H4 (cell line): ENCODE measurements at regions not wholly inside any gene's neighbourhood (a gene's known extent, or its start where the extent isn't known, plus 50 kb on each side); places are given as distances from the start of the nearest gene placed in this dataset.

Experiments
- DNase-seq: peaks from one replicate; pipeline ENCODE4 v3.0.0-alpha.2; 2015; ENCODE audit warnings: low spot score

- no peak for DNase-seq
These were observed 347.3 kb upstream of the CDH6 start for GRCh38 chr5:30846171-30846570.

DNA sequence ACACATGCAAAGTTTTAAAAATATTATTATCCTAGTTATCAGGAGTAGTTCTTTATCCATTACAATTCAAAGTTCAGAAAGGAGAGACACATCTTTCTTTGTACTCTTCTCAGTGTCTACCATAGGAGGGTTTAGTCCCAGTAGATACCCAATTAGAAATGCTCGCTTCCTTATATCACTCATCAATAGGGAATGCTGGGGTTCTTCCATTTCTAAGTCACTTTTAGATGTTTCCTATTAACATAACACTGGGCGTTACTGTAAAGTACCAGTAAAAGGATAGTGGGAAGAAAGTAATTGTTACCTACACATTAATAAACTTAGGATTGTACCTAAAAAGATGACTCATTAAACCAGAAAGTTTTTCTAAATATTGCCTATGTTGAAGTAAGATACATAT is 348.3 kb upstream of the CDH6 start:
- DNase-seq, result no peak

- no peak for DNase-seq
These were observed 349.9 kb upstream of the CDH6 start for GRCh38 chr5:30843541-30843940.

- no peak for DNase-seq
These were observed 353.5 kb upstream of the CDH6 start for GRCh38 chr5:30839956-30840355.

DNA sequence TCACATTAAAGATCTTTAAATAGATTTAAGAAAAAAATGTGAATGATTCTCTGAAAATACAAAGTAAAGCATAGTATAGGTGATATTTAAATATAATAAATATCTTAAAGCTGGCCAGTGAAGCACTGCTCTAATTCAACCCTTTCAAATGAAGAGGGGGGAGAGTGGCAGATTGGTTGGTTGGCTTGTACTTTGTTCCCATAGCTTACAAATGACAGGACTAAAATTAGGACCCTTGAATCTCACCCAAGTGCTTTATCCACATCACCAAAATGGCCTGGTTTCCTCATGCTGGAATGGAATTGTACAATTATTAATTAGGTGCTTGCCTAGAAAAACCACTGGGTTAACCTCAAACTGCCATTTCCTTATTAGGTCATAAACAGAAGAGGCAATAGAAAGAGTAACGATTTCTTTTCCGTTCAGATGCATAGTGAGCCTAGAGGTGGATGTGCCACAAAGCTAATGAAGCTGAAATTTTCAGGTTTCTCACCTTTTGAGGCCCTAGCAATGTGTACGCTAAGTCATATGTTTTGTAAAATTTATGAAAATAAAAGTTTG is 354.5 kb upstream of the CDH6 start:
- DNase-seq, result no peak

- no peak for DNase-seq
These were observed 361.0 kb upstream of the CDH6 start for GRCh38 chr5:30832519-30832918.

DNA sequence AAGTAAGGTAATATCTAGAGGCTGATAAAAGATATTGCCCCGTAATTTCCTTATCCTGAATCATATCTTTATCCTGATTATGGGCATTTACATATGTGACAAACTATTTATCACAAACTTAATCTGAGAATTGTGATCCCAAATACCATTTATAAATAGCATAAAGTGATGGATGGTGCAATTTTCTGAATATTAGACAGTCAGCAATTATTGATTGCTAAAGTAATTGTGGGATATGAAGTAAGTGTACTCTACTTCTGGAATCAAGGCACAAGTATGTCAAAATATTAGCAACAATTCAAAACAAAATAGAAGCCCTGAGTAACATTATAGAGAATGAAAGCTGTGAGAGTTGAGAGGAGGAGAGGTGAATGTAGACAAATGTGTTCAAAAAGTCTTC is 361.9 kb upstream of the CDH6 start:
- no peak for DNase-seq

- no peak for DNase-seq
These were observed 362.4 kb upstream of the CDH6 start for GRCh38 chr5:30831123-30831522.

- DNase-seq, result no peak
These were observed 382.2 kb upstream of the CDH6 start for GRCh38 chr5:30811298-30811697.

DNA sequence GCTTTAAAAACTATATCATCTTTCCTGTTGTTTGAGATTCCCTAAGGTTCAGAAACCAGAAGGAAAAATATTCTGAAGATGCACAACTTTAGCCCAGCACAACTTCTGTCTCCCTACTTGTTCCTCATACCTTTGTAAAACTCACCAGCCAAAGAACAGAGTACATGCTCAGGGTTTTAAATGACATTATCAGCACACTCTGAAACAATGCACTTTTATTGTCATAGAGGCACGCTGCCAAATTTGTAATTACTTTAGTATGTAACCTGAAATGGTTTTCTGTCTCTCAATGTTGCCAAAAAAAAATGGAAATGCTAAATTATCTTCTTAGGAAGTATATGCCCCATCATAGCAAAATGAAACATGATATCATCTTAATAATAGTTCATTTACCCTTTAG is 383.6 kb upstream of the CDH6 start:
- no peak for DNase-seq

DNA sequence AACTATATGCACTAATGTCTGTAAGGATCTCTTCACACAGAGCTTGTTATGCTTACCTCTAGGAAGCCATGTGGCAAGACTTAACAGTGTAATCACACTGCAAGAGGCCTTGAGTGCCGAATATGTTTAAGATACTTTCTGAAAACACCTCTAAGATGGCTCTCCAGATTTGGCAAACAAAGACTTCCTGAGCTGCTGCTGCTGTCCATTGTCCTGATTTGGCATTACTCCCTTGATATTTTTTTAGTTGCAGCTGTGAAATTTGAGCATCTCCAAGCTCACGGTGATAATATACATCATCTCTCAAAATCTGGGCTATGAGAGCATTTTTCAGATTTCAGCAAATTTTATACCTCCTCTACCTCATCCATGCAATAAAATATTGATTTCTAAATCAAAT is 384.5 kb upstream of the CDH6 start:
- peak; percentile 10 for DNase-seq

DNA sequence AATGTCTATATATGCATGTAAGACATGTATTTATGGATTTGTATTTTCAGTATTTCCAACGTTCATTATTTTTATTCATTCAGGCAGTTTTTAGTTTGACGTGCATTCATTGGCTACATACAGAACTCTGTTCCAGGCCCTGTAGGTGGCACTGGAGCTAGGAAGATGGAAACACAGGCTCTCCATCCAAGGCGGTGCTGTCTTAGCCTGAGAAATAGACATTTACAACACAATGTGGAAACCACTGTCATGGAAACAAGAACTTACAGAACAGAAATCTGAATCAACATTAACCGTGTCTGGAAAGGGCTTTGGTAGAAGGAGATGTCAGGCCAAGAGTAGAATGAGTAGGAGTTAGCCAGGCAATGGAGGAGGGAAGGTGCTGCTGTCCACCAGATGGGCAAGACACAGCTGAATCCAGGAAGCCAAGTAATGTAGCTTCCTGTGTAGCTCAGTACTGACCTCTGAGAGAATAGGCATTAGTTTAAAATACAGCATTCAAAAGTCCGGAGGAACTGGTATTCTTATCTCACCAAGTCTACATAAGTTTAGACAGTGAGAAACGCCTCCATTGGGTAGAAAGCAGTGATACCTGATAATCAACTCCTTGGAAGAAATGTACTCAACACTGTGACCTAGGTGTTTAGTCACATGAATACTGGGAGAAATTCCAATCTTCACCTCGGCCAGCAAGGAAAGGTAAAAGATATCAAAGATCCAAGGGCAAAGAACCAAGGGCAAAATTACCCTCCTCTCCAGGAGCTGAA is 388.6 kb upstream of the CDH6 start:
- peak; percentile 10 for DNase-seq

DNA sequence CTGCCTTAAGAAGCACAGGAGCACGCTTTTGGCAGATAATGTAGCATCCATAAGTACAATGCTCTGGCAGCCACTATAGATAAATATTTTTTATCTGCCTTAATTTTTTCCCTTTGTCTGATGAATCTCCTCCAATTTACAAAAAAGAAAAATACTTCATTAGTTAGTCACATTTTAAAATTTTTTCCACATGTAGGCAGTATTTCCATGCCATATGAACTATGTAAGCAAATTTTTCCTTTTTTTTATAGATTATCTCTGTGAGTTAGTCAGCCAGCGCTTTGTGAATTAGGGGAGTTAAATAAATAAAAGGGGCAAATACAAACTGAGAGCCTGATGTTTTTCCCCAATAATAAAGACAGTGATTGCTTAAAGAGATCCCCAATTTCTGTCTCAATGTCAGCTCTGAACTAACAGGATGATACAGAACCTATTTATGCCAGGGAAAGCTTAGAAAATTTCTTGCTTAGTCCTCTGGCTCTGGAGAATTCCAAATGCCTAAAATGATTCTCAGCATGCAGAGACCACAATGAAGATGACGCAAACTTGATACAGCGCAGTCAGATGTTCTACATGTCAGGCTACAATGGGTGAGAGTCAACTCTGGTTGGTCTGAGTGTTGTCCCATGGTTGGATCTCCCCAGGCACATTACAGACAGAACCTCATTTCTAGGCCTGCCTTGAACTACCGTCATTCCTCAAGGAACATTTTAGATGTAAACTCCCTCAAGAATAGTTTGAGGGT is 390.4 kb upstream of the CDH6 start:
- DNase-seq, result no peak

DNA sequence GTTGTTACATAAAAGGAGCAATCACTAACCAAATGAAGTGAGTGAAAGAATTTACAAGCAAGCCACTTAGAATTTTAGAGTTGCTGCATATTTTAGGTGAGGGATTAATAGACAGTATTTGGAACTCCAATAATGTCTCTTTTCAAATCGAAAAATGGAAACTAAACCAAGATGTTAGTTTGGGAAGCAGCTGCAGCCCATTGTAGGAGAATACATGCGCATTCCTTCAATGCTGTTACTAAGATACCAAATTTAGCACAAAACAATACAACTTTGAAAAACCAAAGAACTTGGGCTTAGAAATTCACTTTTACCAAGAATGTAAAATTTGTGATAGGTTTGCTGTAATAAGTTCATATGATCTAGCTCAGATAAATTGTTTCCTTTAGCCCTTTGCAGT is 411.8 kb upstream of the CDH6 start:
- no peak for DNase-seq

DNA sequence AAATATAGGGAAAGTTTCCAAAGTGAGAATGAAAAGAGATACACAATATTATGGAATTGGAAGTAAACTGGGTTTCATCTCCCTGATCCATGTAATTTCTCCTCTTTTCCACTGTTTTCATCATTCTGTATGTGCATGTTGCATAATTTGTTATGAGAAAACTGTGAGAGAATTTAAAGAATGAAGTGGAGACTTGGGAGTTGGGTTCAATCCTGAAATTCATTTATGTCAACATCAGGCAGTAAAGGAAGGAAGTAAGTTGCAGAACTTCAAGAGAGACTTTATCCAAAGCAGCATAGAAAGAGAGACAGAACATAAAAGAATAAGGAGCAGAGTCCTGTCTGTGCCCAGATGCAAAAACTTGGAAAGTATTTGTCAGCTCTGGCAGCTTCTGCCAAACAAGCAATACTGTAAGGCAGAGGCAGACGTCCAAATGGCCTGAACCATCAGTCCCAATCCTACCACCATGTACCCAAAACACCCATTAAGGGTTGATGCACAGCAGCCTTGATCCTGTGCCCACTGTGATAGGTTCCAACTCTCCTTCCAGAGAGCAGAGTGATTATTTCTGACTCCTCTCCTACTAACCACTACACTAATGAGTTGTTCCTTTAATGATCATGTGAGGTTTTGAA is 425.3 kb upstream of the CDH6 start:
- DNase-seq, result no peak

GRCh38 chr5:30765706-30766105 is 427.8 kb upstream of the CDH6 start:
- no peak for DNase-seq

- DNase-seq, result no peak
These were observed 428.3 kb upstream of the CDH6 start for GRCh38 chr5:30765227-30765626.

DNA sequence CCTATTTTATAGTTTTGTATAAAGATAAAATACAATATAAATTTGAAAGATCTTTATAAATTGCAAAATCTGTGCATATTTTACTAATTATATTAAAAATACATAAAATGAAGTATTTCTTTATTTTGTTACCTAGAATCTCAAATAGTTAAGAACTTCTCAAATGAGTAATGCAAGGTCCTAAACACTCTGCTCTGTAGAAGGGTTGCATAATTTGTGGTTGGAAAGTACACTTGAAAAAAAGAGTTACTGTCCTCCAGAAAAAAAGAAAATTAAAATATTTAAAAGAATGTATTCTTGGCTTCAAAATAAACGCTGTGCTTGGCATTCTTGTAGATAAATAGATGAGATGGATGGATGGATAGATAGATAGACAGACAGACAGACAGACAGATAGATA is 428.8 kb upstream of the CDH6 start:
- no peak for DNase-seq

- no peak for DNase-seq
These were observed 433.8 kb upstream of the CDH6 start for GRCh38 chr5:30759731-30760130.

DNA sequence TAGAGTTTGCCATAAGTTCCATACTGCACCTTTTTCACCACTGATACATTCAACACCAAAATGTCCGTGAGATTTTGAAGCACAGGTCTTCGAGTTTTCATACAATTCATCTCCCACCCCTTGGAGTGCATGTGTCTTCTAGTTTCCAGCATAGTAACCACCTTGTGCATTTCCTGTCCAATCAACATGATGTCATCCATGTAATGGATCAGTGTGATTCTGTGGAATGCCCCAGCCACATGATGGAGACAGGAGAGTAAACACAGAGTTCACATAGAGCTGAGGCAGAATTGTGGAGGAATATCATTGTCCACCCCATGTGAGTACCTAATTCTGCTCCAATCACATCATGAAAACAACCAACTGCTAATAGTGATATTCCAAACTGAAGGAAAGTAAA is 441.5 kb upstream of the CDH6 start:
- DNase-seq, result no peak

DNA sequence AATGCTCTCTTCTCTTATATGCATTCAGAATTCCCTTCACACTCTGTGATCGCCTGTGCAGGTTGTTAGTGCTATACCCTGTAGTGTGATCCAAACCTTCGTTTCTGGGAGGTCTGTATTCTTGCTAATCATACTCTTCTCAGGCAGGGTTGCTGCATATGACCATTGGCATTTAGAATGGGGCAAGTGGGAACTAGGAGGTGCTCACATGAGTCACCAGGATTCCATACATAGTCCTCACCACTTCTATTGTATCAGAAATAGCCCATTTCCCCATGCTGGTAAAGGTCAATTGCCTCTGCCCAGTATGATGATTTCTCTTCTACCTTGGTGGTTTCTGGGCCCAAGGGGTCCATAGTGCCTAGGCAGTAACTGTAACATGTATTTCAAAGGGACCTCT is 443.5 kb upstream of the CDH6 start:
- DNase-seq, result no peak

DNA sequence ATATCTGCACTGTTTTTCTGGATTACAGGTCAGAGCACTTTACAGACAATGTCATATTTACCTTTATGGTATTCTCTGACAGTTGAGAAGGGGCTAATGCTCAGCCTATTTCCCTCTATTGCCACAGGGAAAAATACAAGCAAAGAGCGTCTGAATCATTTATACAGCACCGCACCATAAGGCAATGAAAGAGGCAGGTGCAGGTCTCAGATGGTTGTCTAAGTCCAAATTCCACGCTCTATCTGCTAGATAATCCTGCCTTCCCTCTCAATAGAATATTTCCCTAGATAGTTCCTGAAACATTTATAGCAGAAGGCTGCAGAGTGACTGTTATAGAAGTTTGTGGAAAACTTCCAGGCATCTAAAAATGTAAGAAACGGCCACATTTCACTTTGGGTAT is 446.1 kb upstream of the CDH6 start:
- DNase-seq, result no peak

- no peak for DNase-seq
These were observed 456.8 kb upstream of the CDH6 start for GRCh38 chr5:30736669-30737068.
